GM12878 (cell line): ENCODE measurements at regions not wholly inside any gene's neighbourhood (a gene's known extent, or its start where the extent isn't known, plus 50 kb on each side); places are given as distances from the start of the nearest gene placed in this dataset.

ENCODE experiments used
- ATAC-seq: fragments of 200-7000 bp; cut with Tn5 transposase; 3 replicates; pipeline ENCODE4 v1.9.1; 2020; ENCODE audit warnings: mild to moderate bottlenecking, moderate library complexity
- BruUV-seq: library from RNA; stranded (reverse); fragments of 400-500 nt; replicated peaks from 2 replicates; lab custom pipeline; 2021; lab: Mats Ljungman, UMichigan
- CTCF ChIA-PET: fragments of 300-600 bp; sonication (Branson Sonifier 250); formaldehyde crosslinking; extraction: SDS; loops from one replicate; lab custom pipeline; 2021; ENCODE audit warnings: inconsistent platforms; lab: Yijun Ruan, JAX
- POLR2A ChIA-PET: fragments of 350-600 bp; formaldehyde crosslinking; extraction: SDS; loops from one replicate; lab custom pipeline; 2021; ENCODE audit warnings: inconsistent platforms; lab: Charles Lee
- RAD21 ChIA-PET: fragments of 300-600 bp; sonication (Branson Sonifier 250); formaldehyde crosslinking; loops from one replicate; lab custom pipeline; 2023; ENCODE audit warnings: antibody characterized with exemption; ENCODE audit not compliant: unreplicated experiment; lab: Charles Lee
- SMC1A ChIA-PET: fragments of 300-600 bp; sonication (Branson Sonifier 250); formaldehyde crosslinking; loops from one replicate; lab custom pipeline; 2023; ENCODE audit not compliant: unreplicated experiment, uncharacterized antibody; lab: Charles Lee
- DNase-seq: peaks from one replicate; pipeline ENCODE4 v3.0.0-alpha.2; 2011; ENCODE audit warnings: low read depth, low spot score
- FAIRE-seq: peaks from 3 replicates; lab custom pipeline; 2011; peaks lifted over from hg19 to GRCh38; lab: Jason Lieb, UNC
- H2AFZ ChIP-seq: 2 replicates; pipeline ENCODE4 v1.6.0; 2011; ENCODE audit warnings: low read depth, low read length, control low read depth; ENCODE audit not compliant: control insufficient read depth
- H3K27ac ChIP-seq: 2 replicates; pipeline ENCODE4 v1.5.1; 2011; ENCODE audit warnings: control low read depth; ENCODE audit not compliant: control insufficient read depth, insufficient read depth
- H3K27me3 ChIP-seq, 2 experiments: replicated peaks in 1 of 2; 2 replicates each; pipeline versions ENCODE4 v1.6.0 to v1.6.1; 2011; ENCODE audit warnings: low read length in 1 of 2; ENCODE audit not compliant: control insufficient read depth in 2 of 2, insufficient read depth in 2 of 2
- H3K36me3 ChIP-seq, 2 experiments: 2 replicates each; pipeline ENCODE4 v1.5.1; 2011; ENCODE audit warnings: low read length in 1 of 2; ENCODE audit not compliant: control insufficient read depth in 2 of 2, insufficient read depth in 2 of 2
- H3K4me1 ChIP-seq: 2 replicates; pipeline ENCODE4 v1.6.1; 2011; ENCODE audit warnings: mild to moderate bottlenecking, low read length, moderate library complexity, mixed read lengths; ENCODE audit not compliant: control insufficient read depth, insufficient read depth
- H3K4me2 ChIP-seq: 2 replicates; pipeline ENCODE4 v1.6.0; 2011; ENCODE audit warnings: control low read depth; ENCODE audit not compliant: control insufficient read depth, insufficient read depth
- H3K4me3 ChIP-seq: fragments of 200-600 bp; sonication (generic); 2 replicates; pipeline ENCODE4 v1.5.1; 2016
- H3K79me2 ChIP-seq: 2 replicates; pipeline ENCODE4 v1.6.0; 2011; ENCODE audit warnings: low read length; ENCODE audit not compliant: control insufficient read depth, insufficient read depth
- H3K9ac ChIP-seq: 2 replicates; pipeline ENCODE4 v1.8.0; 2011; ENCODE audit warnings: low read length, control low read depth, mixed read lengths; ENCODE audit not compliant: control insufficient read depth, insufficient read depth
- H3K9me3 ChIP-seq: replicated peaks from 3 replicates; pipeline ENCODE4 v1.5.1; 2011; ENCODE audit warnings: mild to moderate bottlenecking, low read length; ENCODE audit not compliant: control insufficient read depth, insufficient read depth
- H4K20me1 ChIP-seq: 2 replicates; pipeline ENCODE4 v1.6.0; 2011; ENCODE audit not compliant: control insufficient read depth, insufficient read depth
- BHLHE40 ChIP-seq, 2 experiments: fragments of 450-650 bp in 1 of 2; IDR thresholded peaks; 2 replicates each; pipeline ENCODE4 v1.6.1; 2011 to 2017; ENCODE audit warnings: low read depth in 2 of 2, borderline replicate concordance in 1 of 2, improper control_type of control experiment in 1 of 2, low read length in 1 of 2, mild to moderate bottlenecking in 1 of 2
- HDAC6 ChIP-seq: fragments of 200-600 bp; sonication (generic); IDR thresholded peaks from one replicate; pipeline ENCODE4 v1.8.0; 2017; ENCODE audit warnings: antibody characterized with exemption; ENCODE audit not compliant: unreplicated experiment
- KAT2A ChIP-seq: conservative IDR thresholded peaks from 2 replicates; pipeline ENCODE4 v1.6.1; 2011; ENCODE audit warnings: low read depth, low read length; ENCODE audit not compliant: control insufficient read depth
- NR2C1 ChIP-seq: fragments of 450-650 bp; IDR thresholded peaks from 2 replicates; pipeline ENCODE4 v1.6.1; 2017; ENCODE audit warnings: antibody characterized with exemption, mild to moderate bottlenecking, moderate library complexity
- RCOR1 ChIP-seq: conservative IDR thresholded peaks from 2 replicates; pipeline ENCODE4 v1.6.1; 2012; ENCODE audit warnings: low read depth, low read length, improper control_type of control experiment
- SIX5 ChIP-seq: IDR thresholded peaks from 2 replicates; pipeline ENCODE4 v1.6.1; 2011; ENCODE audit warnings: mild to moderate bottlenecking, low read depth, low read length, moderate library complexity; ENCODE audit not compliant: severe bottlenecking
- STAT1 ChIP-seq: fragments of 450-650 bp; conservative IDR thresholded peaks from 2 replicates; pipeline ENCODE4 v1.6.1; 2014; ENCODE audit warnings: antibody characterized with exemption, mild to moderate bottlenecking
- ZNF207 ChIP-seq: fragments of 450-650 bp; IDR thresholded peaks from 2 replicates; pipeline ENCODE4 v1.6.1; 2014; ENCODE audit warnings: antibody characterized with exemption, mild to moderate bottlenecking, borderline replicate concordance
- WGBS: methylation state at CpG from one replicate; pipeline ENCODE4 v1.1.6; 2016; ENCODE audit warnings: low lambda C conversion rate; ENCODE audit not compliant: insufficient replicate concordance, insufficient coverage; ENCODE audit errors: missing lambda C conversion rate; 5-methylcytosine and 5-hydroxymethylcytosine counted together
- in situ Hi-C: fragments of 300-500 bp; cut with MboI; formaldehyde crosslinking; loops from 9 replicates; pipeline ENCODE4 v1.14.3; 2018; ENCODE audit warnings: mixed read lengths
- intact Hi-C: fragments of 100-400 bp; cut with micrococcal nuclease; formaldehyde crosslinking; loops from one replicate; pipeline ENCODE4 v1.14.2; 2022; ENCODE audit not compliant: unreplicated experiment
- TF ChIP-seq, protein P1 (sequence below): fragments of 150-350 bp; IDR thresholded peaks from 2 replicates; pipeline ENCODE4 v1.6.1; 2016; ENCODE audit warnings: low read depth, low read length
- TF ChIP-seq, protein P2 (sequence below): IDR thresholded peaks from 2 replicates; pipeline ENCODE4 v1.6.1; 2012; ENCODE audit warnings: low read depth, low read length, improper control_type of control experiment
- TF ChIP-seq, protein P3 (sequence below): fragments of 450-650 bp; IDR thresholded peaks from 2 replicates; pipeline ENCODE4 v1.6.1; 2018; ENCODE audit warnings: mild to moderate bottlenecking, low read depth, moderate library complexity; ENCODE audit not compliant: partially characterized antibody
- TF ChIP-seq, protein P4 (sequence below): IDR thresholded peaks from 2 replicates; pipeline ENCODE4 v1.6.1; 2011; ENCODE audit warnings: low read depth, mild to moderate bottlenecking, low read length, moderate library complexity, borderline replicate concordance; ENCODE audit errors: extremely low read depth
- TF ChIP-seq, protein P5 (sequence below): fragments of 450-650 bp; formaldehyde crosslinking; IDR thresholded peaks from 2 replicates; pipeline ENCODE4 v1.4.0; 2022; ENCODE audit warnings: mild to moderate bottlenecking, moderate library complexity

DNA sequence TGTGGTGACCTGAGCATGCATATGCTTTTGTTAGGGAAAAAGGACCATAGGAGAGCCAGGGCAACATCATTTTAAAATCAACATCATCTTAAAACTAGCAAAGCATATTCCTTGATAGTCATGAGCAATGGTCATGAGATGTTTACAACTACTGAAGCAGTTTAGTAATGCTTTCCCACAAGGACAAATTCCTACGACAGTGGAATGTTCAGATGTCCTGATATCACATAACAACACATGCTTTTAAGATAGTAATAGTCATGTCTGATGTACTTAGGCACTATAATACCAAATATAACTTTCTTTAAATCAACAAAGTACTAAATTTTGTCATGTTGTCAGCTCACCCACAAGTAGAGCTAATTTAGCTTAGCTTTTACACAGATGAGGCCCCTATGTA is 370.3 kb downstream of the HTR1B start:
- ATAC-seq (no peak), FAIRE-seq (no peak), DNase-seq (no peak)
- Histone ChIP-seq H3K4me2 (no peak overlapping the region), H3K36me3 (no peaks in the 10 kb centered on the region), H2AFZ (no peak overlapping the region), H3K27me3 (no peaks in the 10 kb centered on the region), H4K20me1 (no peaks in the 10 kb centered on the region), H3K4me1 (no peaks in the 10 kb centered on the region), H3K4me3 (no peak overlapping the region), H3K79me2 (no peaks in the 10 kb centered on the region), H3K9ac (no peak overlapping the region), H3K9me3 (no peaks in the 10 kb centered on the region), H3K27ac (no peak overlapping the region)
- ChIA-PET RAD21 (no interaction called here), SMC1A (interaction anchor here (1.1 to 4.9 kb wide), 3 partner anchors 12 to 175 kb away, joined by 3 to 25 read pairs (median 5); no protein-coding TSS in a partner anchor), CTCF (interaction anchor here (0.6 kb wide), 1 partner anchor 1419 kb away, joined by 3 read pairs; no protein-coding TSS in a partner anchor), POLR2A (no interaction called here)
- 0% methylated on average over 1 of the region's 1 CpG for WGBS
- no TSS peak for BruUV-seq
- in situ Hi-C loops (no loop called here), intact Hi-C loops (no loop called here)
- no peak for TF ChIP-seq ZNF207
- TF ChIP-seq RCOR1 = no peak
- TF ChIP-seq, protein P1, sequence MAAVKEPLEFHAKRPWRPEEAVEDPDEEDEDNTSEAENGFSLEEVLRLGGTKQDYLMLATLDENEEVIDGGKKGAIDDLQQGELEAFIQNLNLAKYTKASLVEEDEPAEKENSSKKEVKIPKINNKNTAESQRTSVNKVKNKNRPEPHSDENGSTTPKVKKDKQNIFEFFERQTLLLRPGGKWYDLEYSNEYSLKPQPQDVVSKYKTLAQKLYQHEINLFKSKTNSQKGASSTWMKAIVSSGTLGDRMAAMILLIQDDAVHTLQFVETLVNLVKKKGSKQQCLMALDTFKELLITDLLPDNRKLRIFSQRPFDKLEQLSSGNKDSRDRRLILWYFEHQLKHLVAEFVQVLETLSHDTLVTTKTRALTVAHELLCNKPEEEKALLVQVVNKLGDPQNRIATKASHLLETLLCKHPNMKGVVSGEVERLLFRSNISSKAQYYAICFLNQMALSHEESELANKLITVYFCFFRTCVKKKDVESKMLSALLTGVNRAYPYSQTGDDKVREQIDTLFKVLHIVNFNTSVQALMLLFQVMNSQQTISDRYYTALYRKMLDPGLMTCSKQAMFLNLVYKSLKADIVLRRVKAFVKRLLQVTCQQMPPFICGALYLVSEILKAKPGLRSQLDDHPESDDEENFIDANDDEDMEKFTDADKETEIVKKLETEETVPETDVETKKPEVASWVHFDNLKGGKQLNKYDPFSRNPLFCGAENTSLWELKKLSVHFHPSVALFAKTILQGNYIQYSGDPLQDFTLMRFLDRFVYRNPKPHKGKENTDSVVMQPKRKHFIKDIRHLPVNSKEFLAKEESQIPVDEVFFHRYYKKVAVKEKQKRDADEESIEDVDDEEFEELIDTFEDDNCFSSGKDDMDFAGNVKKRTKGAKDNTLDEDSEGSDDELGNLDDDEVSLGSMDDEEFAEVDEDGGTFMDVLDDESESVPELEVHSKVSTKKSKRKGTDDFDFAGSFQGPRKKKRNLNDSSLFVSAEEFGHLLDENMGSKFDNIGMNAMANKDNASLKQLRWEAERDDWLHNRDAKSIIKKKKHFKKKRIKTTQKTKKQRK = no peak
- TF ChIP-seq, protein P2, sequence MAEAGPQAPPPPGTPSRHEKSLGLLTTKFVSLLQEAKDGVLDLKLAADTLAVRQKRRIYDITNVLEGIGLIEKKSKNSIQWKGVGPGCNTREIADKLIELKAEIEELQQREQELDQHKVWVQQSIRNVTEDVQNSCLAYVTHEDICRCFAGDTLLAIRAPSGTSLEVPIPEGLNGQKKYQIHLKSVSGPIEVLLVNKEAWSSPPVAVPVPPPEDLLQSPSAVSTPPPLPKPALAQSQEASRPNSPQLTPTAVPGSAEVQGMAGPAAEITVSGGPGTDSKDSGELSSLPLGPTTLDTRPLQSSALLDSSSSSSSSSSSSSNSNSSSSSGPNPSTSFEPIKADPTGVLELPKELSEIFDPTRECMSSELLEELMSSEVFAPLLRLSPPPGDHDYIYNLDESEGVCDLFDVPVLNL = no peak
- TF ChIP-seq, protein P3, sequence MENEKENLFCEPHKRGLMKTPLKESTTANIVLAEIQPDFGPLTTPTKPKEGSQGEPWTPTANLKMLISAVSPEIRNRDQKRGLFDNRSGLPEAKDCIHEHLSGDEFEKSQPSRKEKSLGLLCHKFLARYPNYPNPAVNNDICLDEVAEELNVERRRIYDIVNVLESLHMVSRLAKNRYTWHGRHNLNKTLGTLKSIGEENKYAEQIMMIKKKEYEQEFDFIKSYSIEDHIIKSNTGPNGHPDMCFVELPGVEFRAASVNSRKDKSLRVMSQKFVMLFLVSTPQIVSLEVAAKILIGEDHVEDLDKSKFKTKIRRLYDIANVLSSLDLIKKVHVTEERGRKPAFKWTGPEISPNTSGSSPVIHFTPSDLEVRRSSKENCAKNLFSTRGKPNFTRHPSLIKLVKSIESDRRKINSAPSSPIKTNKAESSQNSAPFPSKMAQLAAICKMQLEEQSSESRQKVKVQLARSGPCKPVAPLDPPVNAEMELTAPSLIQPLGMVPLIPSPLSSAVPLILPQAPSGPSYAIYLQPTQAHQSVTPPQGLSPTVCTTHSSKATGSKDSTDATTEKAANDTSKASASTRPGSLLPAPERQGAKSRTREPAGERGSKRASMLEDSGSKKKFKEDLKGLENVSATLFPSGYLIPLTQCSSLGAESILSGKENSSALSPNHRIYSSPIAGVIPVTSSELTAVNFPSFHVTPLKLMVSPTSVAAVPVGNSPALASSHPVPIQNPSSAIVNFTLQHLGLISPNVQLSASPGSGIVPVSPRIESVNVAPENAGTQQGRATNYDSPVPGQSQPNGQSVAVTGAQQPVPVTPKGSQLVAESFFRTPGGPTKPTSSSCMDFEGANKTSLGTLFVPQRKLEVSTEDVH = no peak
- no peak for TF ChIP-seq SIX5
- TF ChIP-seq, protein P4, sequence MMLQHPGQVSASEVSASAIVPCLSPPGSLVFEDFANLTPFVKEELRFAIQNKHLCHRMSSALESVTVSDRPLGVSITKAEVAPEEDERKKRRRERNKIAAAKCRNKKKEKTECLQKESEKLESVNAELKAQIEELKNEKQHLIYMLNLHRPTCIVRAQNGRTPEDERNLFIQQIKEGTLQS = no peak
- no peak for TF ChIP-seq HDAC6
- TF ChIP-seq STAT1 = no peak
- no peak for TF ChIP-seq KAT2A
- no peak for TF ChIP-seq NR2C1
- no peak for TF ChIP-seq BHLHE40 (IDR thresholded peaks at IDR 0.05; ENCODE audit: borderline replicate concordance in 1 of 2, low read depth in 2 of 2, low read length in 1 of 2)
- TF ChIP-seq, protein P5, sequence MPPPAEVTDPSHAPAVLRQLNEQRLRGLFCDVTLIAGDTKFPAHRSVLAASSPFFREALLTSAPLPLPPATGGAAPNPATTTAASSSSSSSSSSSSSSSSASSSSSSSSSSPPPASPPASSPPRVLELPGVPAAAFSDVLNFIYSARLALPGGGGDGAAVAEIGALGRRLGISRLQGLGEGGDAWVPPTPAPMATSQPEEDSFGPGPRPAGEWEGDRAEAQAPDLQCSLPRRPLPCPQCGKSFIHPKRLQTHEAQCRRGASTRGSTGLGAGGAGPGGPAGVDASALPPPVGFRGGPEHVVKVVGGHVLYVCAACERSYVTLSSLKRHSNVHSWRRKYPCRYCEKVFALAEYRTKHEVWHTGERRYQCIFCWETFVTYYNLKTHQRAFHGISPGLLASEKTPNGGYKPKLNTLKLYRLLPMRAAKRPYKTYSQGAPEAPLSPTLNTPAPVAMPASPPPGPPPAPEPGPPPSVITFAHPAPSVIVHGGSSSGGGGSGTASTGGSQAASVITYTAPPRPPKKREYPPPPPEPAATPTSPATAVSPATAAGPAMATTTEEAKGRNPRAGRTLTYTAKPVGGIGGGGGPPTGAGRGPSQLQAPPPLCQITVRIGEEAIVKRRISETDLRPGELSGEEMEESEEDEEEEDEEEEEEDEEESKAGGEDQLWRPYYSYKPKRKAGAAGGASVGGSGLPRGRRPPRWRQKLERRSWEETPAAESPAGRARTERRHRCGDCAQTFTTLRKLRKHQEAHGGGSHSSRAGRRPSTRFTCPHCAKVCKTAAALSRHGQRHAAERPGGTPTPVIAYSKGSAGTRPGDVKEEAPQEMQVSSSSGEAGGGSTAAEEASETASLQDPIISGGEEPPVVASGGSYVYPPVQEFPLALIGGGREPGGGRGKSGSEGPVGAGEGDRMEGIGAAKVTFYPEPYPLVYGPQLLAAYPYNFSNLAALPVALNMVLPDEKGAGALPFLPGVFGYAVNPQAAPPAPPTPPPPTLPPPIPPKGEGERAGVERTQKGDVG (CRISPR knock-in tag) = no peak
